ENCODE measurements at regions not wholly inside any gene's neighbourhood (a gene's known extent, or its start where the extent isn't known, plus 50 kb on each side); places are given as distances from the start of the nearest gene placed in this dataset.

DNA sequence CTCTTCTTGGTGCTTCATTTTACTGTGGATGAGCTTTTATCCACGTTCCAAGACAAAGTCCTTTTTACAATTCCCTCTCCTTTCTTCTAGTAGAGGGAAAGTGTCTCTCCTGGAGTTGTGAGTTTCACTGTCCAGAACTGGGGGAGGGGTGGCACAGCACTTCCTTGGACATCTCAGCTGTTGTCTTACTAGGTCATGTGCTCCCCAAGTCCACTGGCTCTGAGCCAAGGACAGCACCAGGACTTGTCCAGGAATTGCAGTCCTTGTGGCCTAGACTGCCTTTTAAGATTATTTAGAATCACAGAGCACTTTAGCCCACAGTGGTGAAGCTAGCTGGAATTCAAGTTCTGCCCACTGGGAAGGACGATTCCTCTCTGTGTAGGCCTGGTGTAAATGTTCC, 700.2 kb upstream of the PTPRD start:
- TF ChIP-seq POLR2AphosphoS5 (IDR thresholded peaks at IDR 0.05) (no peak), EP300 (IDR thresholded peaks at IDR 0.05) (no peak), POLR2A (IDR thresholded peaks at IDR 0.05) (no peak)
- TF ChIP-seq, protein P1, sequence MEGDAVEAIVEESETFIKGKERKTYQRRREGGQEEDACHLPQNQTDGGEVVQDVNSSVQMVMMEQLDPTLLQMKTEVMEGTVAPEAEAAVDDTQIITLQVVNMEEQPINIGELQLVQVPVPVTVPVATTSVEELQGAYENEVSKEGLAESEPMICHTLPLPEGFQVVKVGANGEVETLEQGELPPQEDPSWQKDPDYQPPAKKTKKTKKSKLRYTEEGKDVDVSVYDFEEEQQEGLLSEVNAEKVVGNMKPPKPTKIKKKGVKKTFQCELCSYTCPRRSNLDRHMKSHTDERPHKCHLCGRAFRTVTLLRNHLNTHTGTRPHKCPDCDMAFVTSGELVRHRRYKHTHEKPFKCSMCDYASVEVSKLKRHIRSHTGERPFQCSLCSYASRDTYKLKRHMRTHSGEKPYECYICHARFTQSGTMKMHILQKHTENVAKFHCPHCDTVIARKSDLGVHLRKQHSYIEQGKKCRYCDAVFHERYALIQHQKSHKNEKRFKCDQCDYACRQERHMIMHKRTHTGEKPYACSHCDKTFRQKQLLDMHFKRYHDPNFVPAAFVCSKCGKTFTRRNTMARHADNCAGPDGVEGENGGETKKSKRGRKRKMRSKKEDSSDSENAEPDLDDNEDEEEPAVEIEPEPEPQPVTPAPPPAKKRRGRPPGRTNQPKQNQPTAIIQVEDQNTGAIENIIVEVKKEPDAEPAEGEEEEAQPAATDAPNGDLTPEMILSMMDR (IDR thresholded peaks at IDR 0.05): no peak

Data from gastroesophageal sphincter (tissue), 3 donors.